Cardiac septum (tissue), 1 donor: ENCODE measurements at regions not wholly inside any gene's neighbourhood (a gene's known extent, or its start where the extent isn't known, plus 50 kb on each side); places are given as distances from the start of the nearest gene placed in this dataset.

Experiments used
- DNase-seq: peaks from one replicate; pipeline ENCODE4 v3.0.0-alpha.2; 2020; ENCODE audit warnings: low spot score
- intact Hi-C: fragments of 100-400 bp; cut with DNase I; formaldehyde crosslinking; loops from one replicate; pipeline ENCODE4 v1.14.0; 2022
- donor health status: DM: no; HTN: no; CAD: no.

- intact Hi-C loops = no loop called here
- DNase-seq = no peak
Observed at GRCh38 chr16:55426865-55427484, 52.0 kb upstream of the MMP2 start.
